OCI-LY3 (cell line): ENCODE measurements at regions not wholly inside any gene's neighbourhood (a gene's known extent, or its start where the extent isn't known, plus 50 kb on each side); places are given as distances from the start of the nearest gene placed in this dataset.

Experiments
- H2AFZ ChIP-seq: fragments of 200-600, 300-600 bp; shearing (Covaris generic); 2 replicates; pipeline ENCODE4 v1.6.0; 2014; ENCODE audit warnings: antibody characterized with exemption, low read depth, low read length
- H3K27ac ChIP-seq: fragments of 200-600, 300-600 bp; sonication (generic); 2 replicates; pipeline ENCODE4 v1.5.1; 2014; ENCODE audit warnings: mild to moderate bottlenecking, low read length, moderate library complexity, mixed read lengths
- H3K27me3 ChIP-seq: fragments of 200-600, 300-600 bp; sonication (generic); 2 replicates; pipeline ENCODE4 v1.6.1; 2014; ENCODE audit warnings: low read depth, low read length, mixed read lengths
- H3K36me3 ChIP-seq: fragments of 200-600, 300-600 bp; sonication (generic); replicated peaks from 2 replicates; pipeline ENCODE3; 2014; ENCODE audit warnings: low read depth, low read length, mixed read lengths
- H3K4me1 ChIP-seq: fragments of 300-600, 200-600 bp; sonication (generic); 2 replicates; pipeline ENCODE4 v1.6.1; 2014; ENCODE audit warnings: low read length, mixed read lengths
- H3K4me2 ChIP-seq: fragments of 200-600, 300-600 bp; sonication (generic); 2 replicates; pipeline ENCODE4 v1.6.1; 2014; ENCODE audit warnings: low read length, mixed read lengths
- H3K4me3 ChIP-seq: fragments of 300-600, 200-600 bp; sonication (generic); 2 replicates; pipeline ENCODE4 v1.5.1; 2014; ENCODE audit warnings: antibody characterized with exemption, mild to moderate bottlenecking, low read length, moderate library complexity
- H3K79me2 ChIP-seq: fragments of 300-600, 200-600 bp; shearing (Covaris generic); 2 replicates; pipeline ENCODE4 v1.6.1; 2014; ENCODE audit warnings: mild to moderate bottlenecking, low read length, mixed read lengths
- H3K9ac ChIP-seq: fragments of 300-600, 200-600 bp; shearing (Covaris generic); 2 replicates; pipeline ENCODE4 v1.6.0; 2014; ENCODE audit warnings: mild to moderate bottlenecking, low read length, moderate library complexity
- H3K9me3 ChIP-seq: fragments of 200-600, 300-600 bp; shearing (Covaris generic); 2 replicates; pipeline ENCODE4 v1.6.1; 2014; ENCODE audit warnings: low read length, mixed read lengths; ENCODE audit not compliant: insufficient read depth
- H4K20me1 ChIP-seq: fragments of 200-600, 300-600 bp; sonication (generic); 2 replicates; pipeline ENCODE4 v1.6.1; 2016; ENCODE audit warnings: low read length, mixed read lengths; ENCODE audit not compliant: insufficient read depth
- CTCF ChIP-seq: fragments of 200-600, 300-600 bp; sonication (generic); IDR thresholded peaks from 2 replicates; pipeline ENCODE4 v1.5.1; 2014; ENCODE audit warnings: antibody characterized with exemption, low read length, low read depth
- EZH2phosphoT487 ChIP-seq: fragments of 200-600 bp; shearing (Covaris generic); IDR thresholded peaks from 2 replicates; pipeline ENCODE4 v1.6.1; 2018; ENCODE audit warnings: antibody characterized with exemption, mixed run types, low read depth

- no peaks in the 10 kb centered on the region for H3K36me3 ChIP-seq
- no peak overlapping the region for H3K9ac ChIP-seq
- H3K4me2 ChIP-seq, result no peak overlapping the region
- H3K79me2 ChIP-seq, result no peaks in the 10 kb centered on the region
- H3K9me3 ChIP-seq, result no peaks in the 10 kb centered on the region
- TF ChIP-seq EZH2phosphoT487, result no peak
- H3K4me1 ChIP-seq, result no peaks in the 10 kb centered on the region
- no peak overlapping the region for H2AFZ ChIP-seq
- no peaks in the 10 kb centered on the region for H4K20me1 ChIP-seq
- H3K27me3 ChIP-seq, result no peaks in the 10 kb centered on the region
- no peak overlapping the region for H3K27ac ChIP-seq
- H3K4me3 ChIP-seq, result no peak overlapping the region
These were observed 78.2 kb downstream of the C1D start for GRCh38 chr2:67984600-67984999.

GRCh38 chr2:67985586-67985985, 77.2 kb downstream of the C1D start:
- Histone ChIP-seq H4K20me1 (no peaks in the 10 kb centered on the region), H3K4me3 (no peak overlapping the region), H3K36me3 (no peaks in the 10 kb centered on the region), H3K9me3 (no peaks in the 10 kb centered on the region), H3K27me3 (no peaks in the 10 kb centered on the region), H3K4me1 (no peaks in the 10 kb centered on the region), H3K27ac (no peak overlapping the region), H3K9ac (no peak overlapping the region), H2AFZ (no peak overlapping the region), H3K79me2 (no peaks in the 10 kb centered on the region), H3K4me2 (no peak overlapping the region)
- no peak for TF ChIP-seq EZH2phosphoT487
- TF ChIP-seq CTCF, result no peak

DNA sequence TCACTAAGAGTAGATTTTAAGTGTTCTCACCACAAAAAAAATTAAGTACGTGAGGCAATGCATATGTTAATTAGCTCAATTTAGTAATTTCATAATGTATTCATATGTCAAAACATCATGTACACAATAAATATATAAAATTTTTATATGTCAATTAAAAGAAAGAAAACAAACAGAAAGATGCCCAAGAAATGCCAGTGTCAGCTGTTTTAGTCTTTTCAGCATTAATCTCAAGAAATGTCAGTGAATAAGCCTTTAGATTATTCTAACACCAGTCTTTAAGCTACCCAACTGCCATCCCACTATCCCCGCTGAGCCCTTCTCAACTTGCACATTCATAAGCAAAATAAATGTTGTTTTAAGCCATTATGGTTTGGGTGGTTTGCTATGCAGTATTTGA, 76.5 kb downstream of the C1D start:
- Histone ChIP-seq H3K9ac (no peak overlapping the region), H3K4me3 (no peak overlapping the region), H4K20me1 (no peaks in the 10 kb centered on the region), H3K27me3 (no peaks in the 10 kb centered on the region), H2AFZ (no peak overlapping the region), H3K36me3 (no peaks in the 10 kb centered on the region), H3K9me3 (no peaks in the 10 kb centered on the region), H3K79me2 (no peaks in the 10 kb centered on the region), H3K4me2 (no peak overlapping the region), H3K4me1 (no peaks in the 10 kb centered on the region), H3K27ac (no peak overlapping the region)
- TF ChIP-seq CTCF (no peak), EZH2phosphoT487 (no peak)
